ENCODE measurements at regions not wholly inside any gene's neighbourhood (a gene's known extent, or its start where the extent isn't known, plus 50 kb on each side); places are given as distances from the start of the nearest gene placed in this dataset.

GRCh38 chr22:42214633-42215415 is 55.6 kb downstream of the TCF20 start:
- ATAC-seq = no peak

GRCh38 chr22:42208362-42208761 is 62.1 kb downstream of the TCF20 start:
- ATAC-seq (no peak), DNase-seq (no peak)
- no peak for TF ChIP-seq EZH2 (IDR thresholded peaks at IDR 0.05; ENCODE audit: low read length, unreplicated experiment)
- no peak for TF ChIP-seq EZH2phosphoT487 (IDR thresholded peaks at IDR 0.05; ENCODE audit: borderline replicate concordance, low read length)
- POLR2A ChIA-PET (ENCODE audit: unreplicated experiment) = no interaction called here
- no TSS peak for BruUV-seq (replicated peaks)
- H3F3A ChIP-seq (ENCODE audit: low read length, unreplicated experiment) = no peaks in the 10 kb centered on the region
- H2AFZ ChIP-seq (ENCODE audit: low read length) = no peak overlapping the region
- no peaks in the 10 kb centered on the region; the same call in 1 of the 2 replicates for H3K36me3 ChIP-seq (ENCODE audit: low read depth, low read length)
- H3K27ac ChIP-seq (ENCODE audit: low read length) = no peak overlapping the region
- H3K9ac ChIP-seq (ENCODE audit: low read length) = no peak overlapping the region
- CTCF ChIA-PET = interaction anchor here (0.6 kb wide), 1 partner anchor 39 kb away, joined by 4 read pairs; no protein-coding TSS in a partner anchor
- H3K79me2 ChIP-seq (ENCODE audit: low read length) = peaks cover 51% of the 10 kb centered on the region
- H3K4me1 ChIP-seq (ENCODE audit: insufficient read depth, low read length) = no peaks in the 10 kb centered on the region
- H3K4me3 ChIP-seq (ENCODE audit: low read length) = no peak overlapping the region
- no peak overlapping the region for H3K4me2 ChIP-seq (ENCODE audit: low read length)
- no peaks in the 10 kb centered on the region for H3K9me3 ChIP-seq (ENCODE audit: low read length)
- H3K27me3 ChIP-seq (ENCODE audit: low read length) = no peaks in the 10 kb centered on the region
- intact Hi-C loops (cut with micrococcal nuclease) = no loop called here
- H4K20me1 ChIP-seq (ENCODE audit: low read length) = no peaks in the 10 kb centered on the region
- H3K9me2 ChIP-seq (replicated peaks; ENCODE audit: low read length) = no peaks in the 10 kb centered on the region

More at GRCh38 chr22:42214633-42215415, 55.6 kb downstream of the TCF20 start:
- H3K4me2 ChIP-seq (ENCODE audit: low read length) = no peak overlapping the region
- H3K9ac ChIP-seq (ENCODE audit: low read length) = no peak overlapping the region
- no peak overlapping the region for H2AFZ ChIP-seq (ENCODE audit: low read length)
- TF ChIP-seq EZH2phosphoT487 (IDR thresholded peaks at IDR 0.05; ENCODE audit: borderline replicate concordance, low read length) (no peak), CTCF (conservative IDR thresholded peaks at IDR 0.05; ENCODE audit: low read depth, low read length) (no peak), EZH2 (IDR thresholded peaks at IDR 0.05; ENCODE audit: low read length, unreplicated experiment) (no peak)
- ChIA-PET POLR2A (ENCODE audit: unreplicated experiment) (no interaction called here), CTCF (no interaction called here)
- H3F3A ChIP-seq (ENCODE audit: low read length, unreplicated experiment) = no peaks in the 10 kb centered on the region
- no TSS peak for BruUV-seq (replicated peaks)
- H3K36me3 ChIP-seq (ENCODE audit: low read depth, low read length) = peaks cover 4% of the 10 kb centered on the region; the same call in 1 of the 2 replicates
- no peak overlapping the region for H3K4me3 ChIP-seq (ENCODE audit: low read length)
- no peaks in the 10 kb centered on the region for H3K9me2 ChIP-seq (replicated peaks; ENCODE audit: low read length)
- intact Hi-C loops (cut with micrococcal nuclease) = no loop called here
- H3K27me3 ChIP-seq (ENCODE audit: low read length) = no peaks in the 10 kb centered on the region
- H3K4me1 ChIP-seq (ENCODE audit: insufficient read depth, low read length) = no peaks in the 10 kb centered on the region
- H3K79me2 ChIP-seq (ENCODE audit: low read length) = peaks cover 37% of the 10 kb centered on the region
- no peak for DNase-seq
- no peak overlapping the region for H3K27ac ChIP-seq (ENCODE audit: low read length)
- H4K20me1 ChIP-seq (ENCODE audit: low read length) = no peaks in the 10 kb centered on the region
- H3K9me3 ChIP-seq (ENCODE audit: low read length) = no peaks in the 10 kb centered on the region

- Histone ChIP-seq H3K27me3 (ENCODE audit: low read length) (no peaks in the 10 kb centered on the region), H3K36me3 (ENCODE audit: low read depth, low read length) (no peaks in the 10 kb centered on the region; the same call in 1 of the 2 replicates), H3K27ac (ENCODE audit: low read length) (no peak overlapping the region), H3K79me2 (ENCODE audit: low read length) (peaks cover 56% of the 10 kb centered on the region), H3K4me2 (ENCODE audit: low read length) (no peak overlapping the region), H3K9me3 (ENCODE audit: low read length) (no peaks in the 10 kb centered on the region), H3K4me3 (ENCODE audit: low read length) (no peak overlapping the region), H2AFZ (ENCODE audit: low read length) (no peak overlapping the region), H3K4me1 (ENCODE audit: insufficient read depth, low read length) (no peaks in the 10 kb centered on the region), H3K9me2 (replicated peaks; ENCODE audit: low read length) (no peaks in the 10 kb centered on the region), H4K20me1 (ENCODE audit: low read length) (no peaks in the 10 kb centered on the region), H3K9ac (ENCODE audit: low read length) (no peak overlapping the region), H3F3A (ENCODE audit: low read length, unreplicated experiment) (no peaks in the 10 kb centered on the region)
- DNase-seq (no peak), ATAC-seq (no peak)
- TF ChIP-seq EZH2 (IDR thresholded peaks at IDR 0.05; ENCODE audit: low read length, unreplicated experiment) = no peak
- no peak for TF ChIP-seq CTCF (conservative IDR thresholded peaks at IDR 0.05; ENCODE audit: low read depth, low read length)
- no peak for TF ChIP-seq EZH2phosphoT487 (IDR thresholded peaks at IDR 0.05; ENCODE audit: borderline replicate concordance, low read length)
- ChIA-PET POLR2A (ENCODE audit: unreplicated experiment) (no interaction called here), CTCF (interaction anchor here (0.6 kb wide), 1 partner anchor 39 kb away, joined by 4 read pairs; no protein-coding TSS in a partner anchor)
- BruUV-seq (replicated peaks) = no TSS peak
- intact Hi-C loops (cut with micrococcal nuclease) = no loop called here
Measured at GRCh38 chr22:42207918-42208317, 62.5 kb downstream of the TCF20 start.

Measured in PC-3 (cell line).